ENCODE measurements at regions not wholly inside any gene's neighbourhood (a gene's known extent, or its start where the extent isn't known, plus 50 kb on each side); places are given as distances from the start of the nearest gene placed in this dataset.
A peak's percentile ranks its signal among the peaks of the same experiment; 100 is the strongest.

GRCh38 chr15:96123630-96124187 is 206.8 kb upstream of the NR2F2 start (continued):
- TF ChIP-seq ASH2L (IDR thresholded peaks at IDR 0.05; ENCODE audit: insufficient read length, low read depth, low read length) (no peak), ZNF816 (CRISPR knock-in tag; IDR thresholded peaks at IDR 0.05; ENCODE audit: borderline replicate concordance) (no peak), ZNF737 (CRISPR knock-in tag; IDR thresholded peaks at IDR 0.05; ENCODE audit: borderline replicate concordance) (no peak), ZNF121 (CRISPR knock-in tag; IDR thresholded peaks at IDR 0.05) (no peak), CCAR2 (optimal IDR thresholded peaks at IDR 0.05; ENCODE audit: low read depth, low read length) (no peak), GLI4 (CRISPR knock-in tag; IDR thresholded peaks at IDR 0.05; ENCODE audit: borderline replicate concordance) (no peak), CAMTA2 (CRISPR knock-in tag; IDR thresholded peaks at IDR 0.05; ENCODE audit: borderline replicate concordance) (no peak)

GRCh38 chr15:96124436-96124835 is 206.1 kb upstream of the NR2F2 start:
- TF ChIP-seq CSRNP1 (CRISPR knock-in tag; IDR thresholded peaks at IDR 0.05) (no peak), ZNF17 (CRISPR knock-in tag; IDR thresholded peaks at IDR 0.05) (no peak), NFE2L2 (IDR thresholded peaks at IDR 0.05; ENCODE audit: low read length) (no peak)
- TF ChIP-seq, protein P1, sequence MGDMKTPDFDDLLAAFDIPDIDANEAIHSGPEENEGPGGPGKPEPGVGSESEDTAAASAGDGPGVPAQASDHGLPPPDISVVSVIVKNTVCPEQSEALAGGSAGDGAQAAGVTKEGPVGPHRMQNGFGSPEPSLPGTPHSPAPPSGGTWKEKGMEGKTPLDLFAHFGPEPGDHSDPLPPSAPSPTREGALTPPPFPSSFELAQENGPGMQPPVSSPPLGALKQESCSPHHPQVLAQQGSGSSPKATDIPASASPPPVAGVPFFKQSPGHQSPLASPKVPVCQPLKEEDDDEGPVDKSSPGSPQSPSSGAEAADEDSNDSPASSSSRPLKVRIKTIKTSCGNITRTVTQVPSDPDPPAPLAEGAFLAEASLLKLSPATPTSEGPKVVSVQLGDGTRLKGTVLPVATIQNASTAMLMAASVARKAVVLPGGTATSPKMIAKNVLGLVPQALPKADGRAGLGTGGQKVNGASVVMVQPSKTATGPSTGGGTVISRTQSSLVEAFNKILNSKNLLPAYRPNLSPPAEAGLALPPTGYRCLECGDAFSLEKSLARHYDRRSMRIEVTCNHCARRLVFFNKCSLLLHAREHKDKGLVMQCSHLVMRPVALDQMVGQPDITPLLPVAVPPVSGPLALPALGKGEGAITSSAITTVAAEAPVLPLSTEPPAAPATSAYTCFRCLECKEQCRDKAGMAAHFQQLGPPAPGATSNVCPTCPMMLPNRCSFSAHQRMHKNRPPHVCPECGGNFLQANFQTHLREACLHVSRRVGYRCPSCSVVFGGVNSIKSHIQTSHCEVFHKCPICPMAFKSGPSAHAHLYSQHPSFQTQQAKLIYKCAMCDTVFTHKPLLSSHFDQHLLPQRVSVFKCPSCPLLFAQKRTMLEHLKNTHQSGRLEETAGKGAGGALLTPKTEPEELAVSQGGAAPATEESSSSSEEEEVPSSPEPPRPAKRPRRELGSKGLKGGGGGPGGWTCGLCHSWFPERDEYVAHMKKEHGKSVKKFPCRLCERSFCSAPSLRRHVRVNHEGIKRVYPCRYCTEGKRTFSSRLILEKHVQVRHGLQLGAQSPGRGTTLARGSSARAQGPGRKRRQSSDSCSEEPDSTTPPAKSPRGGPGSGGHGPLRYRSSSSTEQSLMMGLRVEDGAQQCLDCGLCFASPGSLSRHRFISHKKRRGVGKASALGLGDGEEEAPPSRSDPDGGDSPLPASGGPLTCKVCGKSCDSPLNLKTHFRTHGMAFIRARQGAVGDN (CRISPR knock-in tag; IDR thresholded peaks at IDR 0.05), result peak; percentile 38; the same call in 1 of the 2 replicates
- TF ChIP-seq, protein P2, sequence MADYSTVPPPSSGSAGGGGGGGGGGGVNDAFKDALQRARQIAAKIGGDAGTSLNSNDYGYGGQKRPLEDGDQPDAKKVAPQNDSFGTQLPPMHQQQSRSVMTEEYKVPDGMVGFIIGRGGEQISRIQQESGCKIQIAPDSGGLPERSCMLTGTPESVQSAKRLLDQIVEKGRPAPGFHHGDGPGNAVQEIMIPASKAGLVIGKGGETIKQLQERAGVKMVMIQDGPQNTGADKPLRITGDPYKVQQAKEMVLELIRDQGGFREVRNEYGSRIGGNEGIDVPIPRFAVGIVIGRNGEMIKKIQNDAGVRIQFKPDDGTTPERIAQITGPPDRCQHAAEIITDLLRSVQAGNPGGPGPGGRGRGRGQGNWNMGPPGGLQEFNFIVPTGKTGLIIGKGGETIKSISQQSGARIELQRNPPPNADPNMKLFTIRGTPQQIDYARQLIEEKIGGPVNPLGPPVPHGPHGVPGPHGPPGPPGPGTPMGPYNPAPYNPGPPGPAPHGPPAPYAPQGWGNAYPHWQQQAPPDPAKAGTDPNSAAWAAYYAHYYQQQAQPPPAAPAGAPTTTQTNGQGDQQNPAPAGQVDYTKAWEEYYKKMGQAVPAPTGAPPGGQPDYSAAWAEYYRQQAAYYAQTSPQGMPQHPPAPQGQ (CRISPR knock-in tag; IDR thresholded peaks at IDR 0.05; ENCODE audit: borderline replicate concordance), result 0 out of 2 replicates have a peak, but pooled peaks have one; percentile 33
- BruUV-seq (replicated peaks), result no TSS peak
- in situ Hi-C loops (cut with HindIII; ENCODE audit: extremely low pct_ligation_motif_present, low pct_unique_long_range_greater_than_20kb), result no loop called here
- Histone ChIP-seq H3K9me3 (ENCODE audit: low read length) (no peaks in the 10 kb centered on the region), H3K79me2 (ENCODE audit: insufficient read depth, low read length) (no peaks in the 10 kb centered on the region), H4K20me1 (ENCODE audit: insufficient read depth, low read length) (no peaks in the 10 kb centered on the region), H3K4me1 (ENCODE audit: insufficient read depth, low read length) (peaks cover 33% of the 10 kb centered on the region), H3K4me2 (ENCODE audit: low read depth, low read length) (no peak overlapping the region), H3K9ac (ENCODE audit: insufficient read depth, low read depth, low read length) (no peak overlapping the region), H3K27ac (ENCODE audit: extremely low read length, insufficient read depth, low read length) (no peak overlapping the region), H3K27me3 (ENCODE audit: control insufficient read depth in 1 of 2, insufficient read depth in 2 of 2, low read length in 2 of 2) (no peaks in the 10 kb centered on the region), H3K36me3 (replicated peaks in 1 of 2; ENCODE audit: control insufficient read depth in 1 of 2, insufficient read depth in 2 of 2, low read length in 2 of 2) (no peaks in the 10 kb centered on the region), H3K4me3 (replicated peaks in 1 of 3; ENCODE audit: insufficient read depth in 1 of 3, low read depth in 2 of 3, low read length in 3 of 3) (no peak overlapping the region), H2AFZ (ENCODE audit: low read length) (no peak overlapping the region)
- ChIA-PET CTCF (ENCODE audit: low intra/inter-chr PET ratio, low total read pairs) (no interaction called here), POLR2A (no interaction called here)
- FAIRE-seq (no peak), DNase-seq (ENCODE audit: low spot score) (no peak), ATAC-seq (no peak)
- intact Hi-C loops (cut with micrococcal nuclease; ENCODE audit: unreplicated experiment), result loop anchor here (5.0 kb wide), 1 partner anchor 48 kb away; no protein-coding TSS in a partner anchor
- 98% methylated on average over 5 of the region's 5 CpGs for WGBS (ENCODE audit: low lambda C conversion rate)
